ENCODE measurements at regions not wholly inside any gene's neighbourhood (a gene's known extent, or its start where the extent isn't known, plus 50 kb on each side); places are given as distances from the start of the nearest gene placed in this dataset.

GRCh38 chr9:96130970-96131369, 171.0 kb downstream of the HSD17B3 start:
- no TSS peak for BruUV-seq (replicated peaks)
- ChIA-PET CTCF (no interaction called here), POLR2A (no interaction called here)
- H2AFZ ChIP-seq (ENCODE audit: low read depth, low read length), result no peak overlapping the region
- no peak overlapping the region for H3K9ac ChIP-seq (replicated peaks; ENCODE audit: extremely low read depth, insufficient read depth, low read length)
- H3K27ac ChIP-seq (ENCODE audit: insufficient read depth, low read depth, low read length), result no peak overlapping the region
- H3K9me1 ChIP-seq (replicated peaks; ENCODE audit: control insufficient read depth, extremely low read depth, insufficient read depth, low read length), result no peaks in the 10 kb centered on the region
- intact Hi-C loops (cut with micrococcal nuclease), result loop anchor here (2.0 to 10.0 kb wide), 7 partner anchors 28 to 816 kb away; partner anchors contain the start of genes ERCC6L2 and FANCC
- dilution Hi-C loops (cut with MboI; ENCODE audit: extremely low pct_ligation_motif_present, low sequenced_read_pairs), result no loop called here
- no peaks in the 10 kb centered on the region for H3K79me2 ChIP-seq (ENCODE audit: control insufficient read depth, insufficient read depth, low read length)
- H3K36me3 ChIP-seq (ENCODE audit: control insufficient read depth in 2 of 2, extremely low read depth in 1 of 2, insufficient read depth in 2 of 2, low read length in 2 of 2), result no peaks in the 10 kb centered on the region
- FAIRE-seq (no peak), DNase-seq (ENCODE audit: low read depth, low spot score) (no peak)
- no peaks in the 10 kb centered on the region for H3K9me3 ChIP-seq (replicated peaks; ENCODE audit: control insufficient read depth, insufficient read depth, low read length)
- no peak overlapping the region for H3K4me2 ChIP-seq (ENCODE audit: insufficient read depth, low read length)
- H4K20me1 ChIP-seq (replicated peaks; ENCODE audit: control insufficient read depth, extremely low read depth, insufficient read depth, low read length), result no peaks in the 10 kb centered on the region
- no peaks in the 10 kb centered on the region for H3K27me3 ChIP-seq (ENCODE audit: control insufficient read depth in 2 of 2, insufficient read depth in 2 of 2, low read length in 2 of 2)
- TF ChIP-seq JUN (IDR thresholded peaks at IDR 0.05; ENCODE audit: borderline replicate concordance, insufficient read depth, insufficient read length, low read depth) (no peak), GATA2 (IDR thresholded peaks at IDR 0.05; ENCODE audit: insufficient read depth, insufficient read length, low read depth, low read length) (no peak), FOS (IDR thresholded peaks at IDR 0.05; ENCODE audit: borderline replicate concordance, insufficient read depth, low read length) (no peak), CTCF (IDR thresholded peaks at IDR 0.05; ENCODE audit: extremely low read depth in 1 of 2, insufficient read depth in 1 of 2, low read depth in 1 of 2, low read length in 2 of 2) (no peak), MAX (IDR thresholded peaks at IDR 0.05; ENCODE audit: insufficient read depth, insufficient read length) (no peak), POLR2A (IDR thresholded peaks at IDR 0.05; ENCODE audit: low read depth, low read length) (no peak), EZH2 (IDR thresholded peaks at IDR 0.05; ENCODE audit: borderline replicate concordance, low read depth, low read length, severe bottlenecking) (no peak), MYC (IDR thresholded peaks at IDR 0.05; ENCODE audit: low read depth, low read length) (no peak), POLR2AphosphoS5 (IDR thresholded peaks at IDR 0.05; ENCODE audit: insufficient read depth, low read depth, low read length) (no peak)
- peaks cover 38% of the 10 kb centered on the region for H3K4me1 ChIP-seq (ENCODE audit: control insufficient read depth, extremely low read depth, insufficient read depth, low read length)
- H3K4me3 ChIP-seq (replicated peaks in 1 of 3; ENCODE audit: insufficient read depth in 1 of 3, low read depth in 1 of 3, low read length in 3 of 3), result no peak overlapping the region

All from endothelial cell of umbilical vein (primary cell).